CD4-positive, alpha-beta T cell (primary cell): ENCODE measurements at regions not wholly inside any gene's neighbourhood (a gene's known extent, or its start where the extent isn't known, plus 50 kb on each side); places are given as distances from the start of the nearest gene placed in this dataset.

Experiments
- ATAC-seq: fragments of 200-7000 bp; cut with Tn5 transposase; one replicate; pipeline ENCODE4 v1.10.0; 2022; ENCODE audit warnings: mild to moderate bottlenecking; ENCODE audit not compliant: poor library complexity
- CTCF ChIA-PET: fragments of 350-600 bp; sonication (Branson Sonifier 250); formaldehyde crosslinking; loops from one replicate; lab custom pipeline; 2021; ENCODE audit warnings: antibody characterized with exemption, inconsistent platforms; lab: Charles Lee
- POLR2A ChIA-PET: fragments of 350-600 bp; sonication (Branson Sonifier 250); formaldehyde crosslinking; loops from one replicate; lab custom pipeline; 2021; ENCODE audit warnings: antibody characterized with exemption, inconsistent platforms; lab: Charles Lee
- DNase-seq, 14 experiments: peaks; one replicate each; pipeline ENCODE4 v3.0.0-alpha.2; 2013 to 2020; ENCODE audit warnings: mixed read lengths in 2 of 14
- H3K27ac ChIP-seq, 2 donors: one replicate each; pipeline versions ENCODE4 v1.5.1 to v1.7.0; 2013; ENCODE audit warnings: low read length in 2 of 2, low read depth in 1 of 2, mild to moderate bottlenecking in 1 of 2
- H3K27me3 ChIP-seq, 2 experiments: 1 replicate in 1 of 2; 2 replicates in 1 of 2; pipeline versions ENCODE4 v1.6.1 to v1.7.0; 2013; ENCODE audit warnings: low read length in 2 of 2, control low read depth in 1 of 2, mild to moderate bottlenecking in 1 of 2, moderate library complexity in 1 of 2; ENCODE audit not compliant: insufficient read depth in 2 of 2, control insufficient read depth in 1 of 2
- H3K36me3 ChIP-seq: one replicate; pipeline ENCODE4 v1.6.1; 2013; ENCODE audit warnings: low read length, control low read depth; ENCODE audit not compliant: insufficient read depth
- H3K4me1 ChIP-seq: one replicate; pipeline ENCODE4 v1.6.1; 2013; ENCODE audit warnings: low read length, control low read depth; ENCODE audit not compliant: insufficient read depth
- H3K4me3 ChIP-seq: one replicate; pipeline ENCODE4 v1.5.1; 2013; ENCODE audit warnings: mild to moderate bottlenecking, low read length, moderate library complexity
- H3K9me3 ChIP-seq, 2 experiments: 1 replicate in 1 of 2; 2 replicates in 1 of 2; pipeline versions ENCODE4 v1.6.1 to v1.7.0; 2013; ENCODE audit warnings: low read length in 2 of 2, mild to moderate bottlenecking in 2 of 2, control low read depth in 1 of 2, moderate library complexity in 1 of 2; ENCODE audit not compliant: control insufficient read depth in 1 of 2, insufficient read depth in 1 of 2
- H3K27ac Mint-ChIP-seq: one replicate; pipeline ENCODE4 v1.8.0; 2020; ENCODE audit warnings: mixed read lengths
- H3K27me3 Mint-ChIP-seq: one replicate; pipeline ENCODE4 v1.8.0; 2021; ENCODE audit warnings: mixed read lengths
- H3K36me3 Mint-ChIP-seq: one replicate; pipeline ENCODE4 v1.8.0; 2021; ENCODE audit warnings: low read depth, mixed read lengths
- H3K4me1 Mint-ChIP-seq: one replicate; pipeline ENCODE4 v1.8.0; 2021; ENCODE audit warnings: low read depth, mixed read lengths
- H3K4me3 Mint-ChIP-seq: one replicate; pipeline ENCODE4 v1.8.0; 2020; ENCODE audit warnings: mild to moderate bottlenecking, mixed read lengths
- H3K9me3 Mint-ChIP-seq: one replicate; pipeline ENCODE4 v1.8.0; 2020; ENCODE audit warnings: mixed read lengths
- intact Hi-C, 2 experiments: fragments of 100-400 bp; cut with DNase I in 1 of 2; cut with micrococcal nuclease in 1 of 2; formaldehyde crosslinking; loops; one replicate each; pipeline versions ENCODE4 v1.15.1 to v1.9.0; 2023 to 2025; cut with DNase I, micrococcal nuclease
- TF ChIP-seq, protein P1 (sequence below): fragments of 200-600 bp; IDR thresholded peaks from one replicate; pipeline ENCODE4 v1.8.0; 2022; ENCODE audit warnings: antibody characterized with exemption, mild to moderate bottlenecking

GRCh38 chr15:29968099-29968894 is 114.5 kb upstream of the GOLGA8J start:
- Histone ChIP-seq H3K36me3 (no peaks in the 10 kb centered on the region), H3K4me1 (no peaks in the 10 kb centered on the region), H3K9me3 (no peaks in the 10 kb centered on the region), H3K27me3 (peaks cover 27 to 56% of the 10 kb centered on the region in 2 experiments), H3K4me3 (no peak overlapping the region), H3K27ac (no peak overlapping the region)
- H3K27ac Mint-ChIP-seq: no peak overlapping the region
- CTCF ChIA-PET: no interaction called here
- POLR2A ChIA-PET: no interaction called here
- H3K9me3 Mint-ChIP-seq: peaks cover 9% of the 10 kb centered on the region
- no peak for DNase-seq
- H3K4me3 Mint-ChIP-seq: no peak overlapping the region
- intact Hi-C loops: no loop called here
- no peak for ATAC-seq
- TF ChIP-seq, protein P1, sequence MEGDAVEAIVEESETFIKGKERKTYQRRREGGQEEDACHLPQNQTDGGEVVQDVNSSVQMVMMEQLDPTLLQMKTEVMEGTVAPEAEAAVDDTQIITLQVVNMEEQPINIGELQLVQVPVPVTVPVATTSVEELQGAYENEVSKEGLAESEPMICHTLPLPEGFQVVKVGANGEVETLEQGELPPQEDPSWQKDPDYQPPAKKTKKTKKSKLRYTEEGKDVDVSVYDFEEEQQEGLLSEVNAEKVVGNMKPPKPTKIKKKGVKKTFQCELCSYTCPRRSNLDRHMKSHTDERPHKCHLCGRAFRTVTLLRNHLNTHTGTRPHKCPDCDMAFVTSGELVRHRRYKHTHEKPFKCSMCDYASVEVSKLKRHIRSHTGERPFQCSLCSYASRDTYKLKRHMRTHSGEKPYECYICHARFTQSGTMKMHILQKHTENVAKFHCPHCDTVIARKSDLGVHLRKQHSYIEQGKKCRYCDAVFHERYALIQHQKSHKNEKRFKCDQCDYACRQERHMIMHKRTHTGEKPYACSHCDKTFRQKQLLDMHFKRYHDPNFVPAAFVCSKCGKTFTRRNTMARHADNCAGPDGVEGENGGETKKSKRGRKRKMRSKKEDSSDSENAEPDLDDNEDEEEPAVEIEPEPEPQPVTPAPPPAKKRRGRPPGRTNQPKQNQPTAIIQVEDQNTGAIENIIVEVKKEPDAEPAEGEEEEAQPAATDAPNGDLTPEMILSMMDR: no peak
- no peaks in the 10 kb centered on the region for H3K4me1 Mint-ChIP-seq
- H3K36me3 Mint-ChIP-seq: no peaks in the 10 kb centered on the region
- H3K27me3 Mint-ChIP-seq: peaks cover 79% of the 10 kb centered on the region

DNA sequence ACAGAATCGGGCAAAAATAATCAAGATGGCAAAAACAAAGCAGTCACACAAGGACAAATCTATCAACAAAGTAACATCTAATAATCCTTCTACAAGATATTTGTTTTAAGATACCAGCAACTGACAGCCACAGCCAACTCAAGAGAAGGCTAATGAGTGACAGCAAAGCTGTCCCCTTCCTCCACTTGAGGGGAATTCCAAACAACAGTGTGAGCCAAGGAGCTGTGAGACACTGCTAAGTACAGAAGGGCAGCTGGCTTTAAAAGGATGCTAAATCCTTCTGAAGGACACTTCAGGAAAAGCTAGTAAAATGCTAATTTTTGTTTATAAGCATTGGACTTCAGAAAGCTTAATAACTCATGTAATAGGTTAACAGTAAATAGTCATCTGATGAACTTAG is 120.3 kb upstream of the GOLGA8J start:
- no peaks in the 10 kb centered on the region for H3K36me3 ChIP-seq
- no peak overlapping the region for H3K4me3 Mint-ChIP-seq
- no peak overlapping the region for H3K27ac ChIP-seq
- no peak overlapping the region for H3K27ac Mint-ChIP-seq
- H3K36me3 Mint-ChIP-seq: no peaks in the 10 kb centered on the region
- no peaks in the 10 kb centered on the region for H3K4me1 ChIP-seq
- intact Hi-C loops: no loop called here
- no peaks in the 10 kb centered on the region for H3K9me3 Mint-ChIP-seq
- TF ChIP-seq, protein P1: no peak
- ChIA-PET POLR2A (no interaction called here), CTCF (no interaction called here)
- H3K27me3 ChIP-seq: peaks cover 21 to 28% of the 10 kb centered on the region in 2 experiments
- ATAC-seq: no peak
- no peak for DNase-seq
- no peak overlapping the region for H3K4me3 ChIP-seq
- H3K4me1 Mint-ChIP-seq: no peaks in the 10 kb centered on the region
- H3K9me3 ChIP-seq: no peaks in the 10 kb centered on the region
- peaks cover 72% of the 10 kb centered on the region for H3K27me3 Mint-ChIP-seq

DNA sequence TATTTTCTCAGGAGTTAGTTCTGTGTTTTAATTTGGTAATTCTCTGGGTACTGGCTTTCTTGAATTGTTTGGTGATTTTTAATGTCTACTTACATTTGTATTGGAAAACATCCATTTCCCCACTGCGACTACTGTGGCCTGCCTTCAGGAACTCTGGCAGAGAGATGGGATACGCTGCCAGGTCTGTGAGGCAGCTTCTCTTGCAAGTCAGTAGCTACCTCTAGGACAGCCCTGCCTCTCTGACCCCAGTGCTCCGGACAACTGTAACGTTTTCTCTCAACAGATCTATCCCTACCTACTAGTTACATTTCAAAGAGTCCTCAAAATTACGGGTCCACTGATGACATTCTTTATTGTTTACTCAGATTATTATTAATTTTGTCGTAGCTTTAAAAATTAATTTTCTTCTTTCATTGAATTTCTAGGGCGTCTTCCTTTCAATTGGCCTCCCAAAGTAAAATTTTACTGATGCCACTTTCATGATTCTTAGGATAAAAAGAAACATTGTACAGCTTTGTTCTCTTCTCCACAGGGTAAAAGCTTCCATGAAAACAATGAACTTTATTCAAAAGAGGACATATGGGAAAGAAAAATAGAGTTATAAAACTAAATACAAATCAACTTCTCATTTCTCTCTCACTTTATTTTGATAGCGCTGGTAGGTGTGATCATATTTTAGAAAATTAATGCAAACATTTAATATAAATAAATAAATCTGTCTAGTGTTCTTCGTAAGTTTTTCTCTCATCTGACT is 123.2 kb upstream of the GOLGA8J start:
- no peaks in the 10 kb centered on the region for H3K9me3 Mint-ChIP-seq
- POLR2A ChIA-PET: no interaction called here

More for the DNA sequence above, 123.2 kb upstream of the GOLGA8J start:
- Mint-ChIP-seq H3K27me3 (peaks cover 56% of the 10 kb centered on the region), H3K27ac (no peak overlapping the region), H3K4me1 (no peaks in the 10 kb centered on the region), H3K36me3 (no peaks in the 10 kb centered on the region), H3K4me3 (no peak overlapping the region)
- CTCF ChIA-PET: no interaction called here
- H3K4me1 ChIP-seq: no peaks in the 10 kb centered on the region
- no peak overlapping the region for H3K27ac ChIP-seq
- intact Hi-C loops: no loop called here
- TF ChIP-seq, protein P1: no peak
- ATAC-seq: no peak
- no peak overlapping the region for H3K4me3 ChIP-seq
- DNase-seq: no peak
- H3K27me3 ChIP-seq: peaks cover 5 to 13% of the 10 kb centered on the region in 2 experiments
- no peaks in the 10 kb centered on the region for H3K9me3 ChIP-seq
- H3K36me3 ChIP-seq: no peaks in the 10 kb centered on the region
